Suppressor macrophage (primary cell): ENCODE measurements at regions not wholly inside any gene's neighbourhood (a gene's known extent, or its start where the extent isn't known, plus 50 kb on each side); places are given as distances from the start of the nearest gene placed in this dataset.

Experiments
- DNase-seq, 4 experiments: peaks; one replicate each; pipeline ENCODE4 v3.0.0-alpha.2; 2020 to 2022

DNA sequence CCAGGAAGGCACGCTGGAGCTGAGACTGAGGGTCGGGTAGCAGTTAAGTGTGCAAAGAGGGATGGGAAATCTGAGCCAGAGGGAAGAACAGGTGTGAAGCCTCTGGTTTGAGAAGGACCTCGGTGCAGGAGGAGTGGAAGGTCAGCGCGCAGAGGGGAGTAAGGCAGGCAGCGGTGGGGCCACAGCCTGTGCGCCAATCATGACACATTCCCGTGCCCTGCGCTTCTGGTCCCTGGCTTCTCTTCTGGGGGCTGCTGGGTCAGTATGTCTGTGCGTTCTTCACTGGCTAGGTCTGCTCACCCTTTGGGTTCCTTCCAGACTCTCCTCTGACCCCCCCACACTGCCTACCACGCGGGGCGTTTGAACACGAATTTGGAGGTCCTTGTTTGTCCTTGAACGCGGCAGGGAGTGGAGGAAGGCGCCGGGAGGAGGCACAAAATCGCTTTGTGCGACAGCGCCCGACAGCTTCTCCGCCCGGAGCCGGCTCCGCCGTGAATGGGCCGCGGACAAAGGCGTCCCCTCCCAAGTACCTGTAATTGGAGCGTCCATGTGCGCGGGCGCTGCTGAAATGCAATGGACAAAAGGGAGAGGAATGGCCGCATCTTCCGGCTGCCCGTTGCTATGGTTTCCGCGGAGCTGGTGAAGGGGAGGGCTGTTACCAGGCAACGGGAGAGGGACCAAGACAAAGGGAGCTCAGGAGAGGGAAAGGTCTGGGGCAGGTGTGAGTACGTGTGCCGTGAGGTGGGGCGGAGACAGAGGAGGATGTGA lies 207.2 kb upstream of the SRRM4 start:
- DNase-seq: no peak

DNA sequence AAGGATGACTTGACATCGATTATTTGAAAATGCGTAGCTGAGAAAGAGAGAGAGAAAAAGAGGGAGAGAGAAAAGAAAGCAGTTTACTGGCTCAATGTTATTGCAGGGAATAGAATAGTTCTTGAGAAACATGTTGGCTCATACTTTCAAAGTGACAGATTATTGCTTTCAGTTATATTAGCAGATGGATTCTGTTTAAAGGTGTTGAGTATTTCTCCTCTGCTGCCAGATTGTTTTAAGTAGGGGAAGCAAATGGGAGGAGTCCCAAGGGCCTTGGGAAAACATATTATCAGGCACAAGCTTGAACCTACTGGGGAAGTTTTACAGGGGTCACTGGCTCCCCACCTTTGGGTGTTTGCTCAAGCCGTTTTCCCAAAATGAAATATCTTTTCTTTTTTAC lies 203.8 kb upstream of the SRRM4 start:
- DNase-seq: no peak

DNA sequence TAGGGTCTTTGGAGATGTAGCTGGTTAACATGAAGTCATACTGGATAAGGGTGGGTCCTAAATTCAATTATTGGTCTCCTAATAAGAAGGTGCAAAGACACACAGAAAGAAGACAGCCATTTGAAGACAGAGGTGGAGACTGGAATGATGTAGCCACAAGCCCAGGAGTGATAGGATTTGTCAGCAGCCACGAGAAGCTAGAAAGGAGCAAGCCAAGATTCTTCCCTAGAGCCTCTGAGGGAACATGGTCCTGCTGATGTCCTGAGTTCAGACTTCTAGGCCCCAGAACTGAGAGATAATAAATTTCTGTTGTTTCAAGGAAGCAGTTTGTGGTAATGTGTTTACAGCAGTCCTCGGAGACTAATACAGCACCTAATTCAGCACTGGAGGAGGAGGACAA lies 203.3 kb upstream of the SRRM4 start:
- DNase-seq: no peak

DNA sequence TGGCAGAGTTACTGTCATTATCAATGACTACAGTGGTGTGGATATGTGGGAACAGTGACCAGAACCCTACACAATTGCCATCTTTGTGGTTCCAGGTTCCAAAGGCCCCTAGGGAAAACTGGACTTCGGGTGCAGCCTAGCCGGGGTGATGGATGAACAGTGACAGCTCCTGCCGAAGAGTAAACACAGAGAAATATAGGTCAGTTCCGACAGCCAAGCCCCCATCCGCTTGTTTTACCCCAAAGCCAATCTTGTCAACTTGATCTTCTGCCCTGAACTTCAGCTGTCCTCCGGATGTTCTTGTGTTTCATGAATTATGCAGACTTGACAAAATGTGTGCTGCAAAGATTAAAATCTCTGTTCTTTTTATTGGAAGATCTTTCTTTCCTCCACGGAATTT lies 200.4 kb upstream of the SRRM4 start:
- DNase-seq: no peak

- DNase-seq: no peak
Measured at GRCh38 chr12:118781692-118782091, 199.6 kb upstream of the SRRM4 start.

DNA sequence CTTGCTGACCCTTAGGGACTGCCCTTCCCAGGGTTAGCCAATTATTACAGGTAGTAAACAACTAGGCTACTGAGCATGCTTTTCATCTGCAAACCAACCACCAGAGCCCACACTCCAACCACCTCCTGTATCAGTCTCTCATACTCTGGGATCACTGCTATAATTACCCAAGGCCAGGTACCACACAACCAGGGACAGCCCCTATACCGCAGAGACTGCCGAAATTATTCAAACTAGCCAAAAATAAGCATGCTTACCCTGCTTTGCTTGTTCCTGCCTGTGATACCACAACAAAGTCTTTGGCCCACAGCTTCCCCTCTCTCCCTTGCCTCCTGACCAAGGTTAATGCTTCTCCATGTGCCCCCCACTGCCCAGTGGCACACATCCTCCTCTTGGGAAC lies 197.6 kb upstream of the SRRM4 start:
- DNase-seq: no peak

DNA sequence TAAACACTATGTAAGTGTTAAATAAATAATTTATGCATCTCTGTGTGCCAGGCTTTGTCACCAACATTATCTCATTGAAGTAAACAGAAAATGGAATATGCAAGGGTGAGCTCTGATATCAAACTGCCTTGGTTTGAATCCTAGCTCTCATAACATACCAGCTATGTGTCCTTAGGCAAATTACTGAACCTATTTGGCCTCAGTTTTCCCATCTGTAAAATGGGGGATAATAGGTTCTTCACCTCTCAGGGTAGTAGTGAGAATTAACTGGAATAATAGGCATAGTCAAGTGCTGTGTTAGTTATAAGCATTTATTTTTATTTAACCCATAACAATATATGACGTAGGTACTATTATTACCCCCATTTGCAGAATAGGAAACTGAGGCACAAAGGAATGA lies 190.8 kb upstream of the SRRM4 start:
- DNase-seq: no peak

DNA sequence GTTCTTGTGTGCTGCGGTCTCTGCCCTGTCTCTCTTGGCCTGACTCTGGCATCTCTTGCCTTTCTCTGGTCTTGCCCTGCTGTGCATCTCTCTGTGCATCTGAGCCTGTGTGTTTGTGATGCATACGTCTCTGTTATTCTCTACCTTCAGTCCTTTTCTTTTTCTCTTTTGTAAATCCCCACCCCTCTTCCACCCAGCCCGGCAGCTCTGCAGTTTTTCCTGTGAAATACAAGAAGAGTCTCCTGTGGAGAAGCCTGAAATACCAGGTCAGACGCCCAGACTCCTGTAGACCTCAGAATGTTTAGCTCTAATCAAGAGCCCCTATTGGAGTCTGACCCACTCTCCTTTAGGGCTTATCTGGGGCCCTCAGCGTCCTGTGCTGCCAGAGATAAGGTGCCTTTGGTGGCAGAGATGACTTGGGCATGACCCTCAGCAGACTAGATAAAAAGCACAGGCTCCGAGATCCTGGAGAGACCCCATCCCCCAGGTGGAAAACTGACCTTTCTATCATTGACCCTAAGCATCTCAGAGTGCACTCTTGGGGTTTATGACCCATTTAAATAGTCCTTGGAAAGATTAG lies 167.5 kb upstream of the SRRM4 start:
- no peak for DNase-seq

- no peak for DNase-seq
Measured at GRCh38 chr12:118816296-118816695, 165.0 kb upstream of the SRRM4 start.

GRCh38 chr12:118821386-118821925 lies 159.9 kb upstream of the SRRM4 start:
- no peak for DNase-seq

GRCh38 chr12:118822512-118822911 lies 158.8 kb upstream of the SRRM4 start:
- no peak for DNase-seq

- DNase-seq: no peak
Measured at GRCh38 chr12:118827047-118827446, 154.3 kb upstream of the SRRM4 start.

DNA sequence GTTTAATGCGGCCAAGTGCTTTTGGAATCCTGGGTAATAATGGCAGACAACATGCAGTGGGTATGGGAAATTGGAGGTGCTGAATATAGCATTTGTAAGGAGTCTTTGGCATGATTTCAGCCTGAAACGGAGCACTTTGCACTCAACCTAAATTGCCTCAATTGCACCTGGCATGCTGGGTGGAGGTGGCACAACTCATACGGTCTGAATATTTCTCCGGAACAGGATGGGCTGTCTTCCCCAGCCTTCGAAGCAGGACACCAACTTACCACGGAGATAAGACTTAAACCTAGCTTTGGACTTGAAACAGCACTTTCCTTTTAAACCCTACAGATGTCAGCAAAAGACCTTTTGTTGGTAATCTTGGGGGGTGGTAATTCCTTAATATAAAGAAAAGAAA lies 153.7 kb upstream of the SRRM4 start:
- DNase-seq: no peak

DNA sequence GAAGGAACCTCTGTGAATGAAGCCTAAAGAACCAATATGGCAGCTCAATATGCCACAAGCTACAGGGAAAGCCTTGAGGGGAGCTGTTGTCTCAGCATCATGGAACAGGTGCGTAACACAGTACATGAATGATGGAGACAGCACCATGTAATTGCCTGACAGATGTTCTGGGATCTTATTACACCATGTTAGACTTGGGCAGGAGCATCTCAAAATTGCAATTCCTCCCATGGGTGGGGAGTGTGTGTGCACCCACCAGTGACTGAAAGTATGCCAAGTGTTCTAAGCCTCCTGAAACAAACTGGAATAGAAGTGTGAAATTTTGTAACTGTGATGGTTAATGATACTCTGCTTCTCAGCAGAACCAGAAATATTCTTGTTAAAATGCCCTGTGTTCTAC lies 151.0 kb upstream of the SRRM4 start:
- DNase-seq: no peak

GRCh38 chr12:118835926-118836325 lies 145.4 kb upstream of the SRRM4 start:
- no peak for DNase-seq

GRCh38 chr12:118840399-118840798 lies 140.9 kb upstream of the SRRM4 start:
- DNase-seq: no peak

DNA sequence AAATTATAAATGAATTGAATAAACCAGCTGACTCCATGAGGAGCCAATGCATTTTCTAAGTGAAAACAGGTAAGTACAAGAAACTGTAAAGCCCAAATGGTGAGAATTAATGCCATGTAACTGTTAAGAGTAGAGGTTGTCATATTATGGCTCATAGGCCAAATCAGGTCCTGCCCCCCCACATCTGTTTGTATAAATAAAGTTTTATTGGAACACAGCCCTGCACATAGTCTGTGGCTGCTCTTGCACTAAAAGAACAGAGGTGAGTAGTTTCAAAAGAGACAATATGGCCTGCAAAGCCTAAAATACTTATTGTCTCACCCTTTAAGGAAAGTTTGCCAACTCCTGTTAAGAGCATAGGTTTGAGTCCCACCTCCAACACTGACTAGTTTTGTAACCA lies 140.5 kb upstream of the SRRM4 start:
- no peak for DNase-seq

DNA sequence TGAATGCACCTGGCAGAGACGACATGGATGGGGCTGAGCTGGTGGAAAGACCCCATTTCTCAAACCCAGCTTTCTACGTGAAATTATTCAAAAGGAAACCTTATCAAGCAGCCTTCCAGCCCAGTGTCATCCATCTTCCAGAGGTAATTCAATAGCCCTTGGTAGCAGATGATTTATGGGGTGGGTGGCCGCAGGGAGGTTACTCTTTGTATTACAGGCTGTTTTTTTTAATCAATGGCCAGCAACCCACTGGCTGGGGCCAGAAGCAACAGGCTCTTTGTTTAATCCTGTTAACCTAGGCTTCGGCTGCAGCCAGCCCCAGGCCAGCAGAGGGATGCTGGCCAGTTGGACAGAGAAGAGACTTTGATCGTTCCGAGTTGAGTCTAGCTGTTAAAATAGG lies 139.8 kb upstream of the SRRM4 start:
- DNase-seq: no peak

- DNase-seq: no peak
Measured at GRCh38 chr12:118842866-118843265, 138.5 kb upstream of the SRRM4 start.

- DNase-seq: no peak
Measured at GRCh38 chr12:118846416-118846815, 134.9 kb upstream of the SRRM4 start.

DNA sequence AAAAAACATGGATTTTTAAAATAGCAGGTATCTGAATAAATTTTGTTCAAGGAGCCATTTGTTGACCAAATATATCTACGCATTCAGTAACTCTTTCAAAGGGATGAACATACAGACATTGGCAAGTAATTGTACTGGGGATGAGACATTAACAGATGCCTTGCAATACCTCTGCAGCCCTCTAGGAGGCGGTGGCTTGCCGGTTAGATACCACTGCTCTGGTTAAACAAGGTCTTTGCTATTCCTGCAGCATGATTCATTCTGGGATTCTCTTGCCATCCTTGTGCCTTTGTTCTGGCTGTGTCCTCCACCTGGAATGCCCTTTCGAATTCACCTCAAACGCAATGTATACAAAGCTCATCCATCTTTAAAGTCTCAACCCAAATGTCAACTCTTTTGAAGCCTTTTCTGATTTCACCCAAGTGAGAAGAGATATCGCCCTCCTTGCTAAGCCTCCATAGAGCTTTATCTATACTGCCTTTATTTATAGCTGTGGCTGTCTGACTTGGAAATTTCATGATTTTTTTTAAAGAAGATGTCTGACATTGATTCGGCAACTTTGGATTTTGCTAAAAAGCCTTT lies 131.0 kb upstream of the SRRM4 start:
- DNase-seq: peak; percentile 18 to 51 (median 30)

- no peak for DNase-seq
Measured at GRCh38 chr12:118851891-118852290, 129.4 kb upstream of the SRRM4 start.

DNA sequence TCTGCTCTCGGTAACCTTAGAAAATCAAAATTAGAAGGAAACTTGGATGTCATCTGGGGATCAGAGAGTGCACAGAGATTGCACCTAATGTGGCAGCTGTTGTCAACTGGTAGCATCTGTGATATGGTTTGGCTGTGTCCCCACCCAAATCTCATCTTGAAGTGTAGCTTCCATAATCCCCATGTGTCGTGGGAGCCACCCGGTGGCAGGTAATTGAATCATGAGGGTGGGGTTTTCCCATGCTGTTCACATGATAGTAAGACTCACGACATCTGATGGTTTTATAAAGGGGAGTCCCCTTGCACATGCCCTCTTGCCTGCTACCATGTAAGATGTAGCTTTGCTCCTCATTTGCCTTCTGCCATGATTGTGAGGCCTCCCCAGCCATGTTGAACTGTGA lies 127.7 kb upstream of the SRRM4 start:
- DNase-seq: no peak

- no peak for DNase-seq
Measured at GRCh38 chr12:118855858-118856257, 125.5 kb upstream of the SRRM4 start.
